HCT116 (cell line): ENCODE measurements at regions not wholly inside any gene's neighbourhood (a gene's known extent, or its start where the extent isn't known, plus 50 kb on each side); places are given as distances from the start of the nearest gene placed in this dataset.
"Not testable (repeated sequence)": the region's sequence is repeated elsewhere in the genome, so short reads cannot be mapped to it uniquely, and the experiment has no call there.

ENCODE experiments used
- ATAC-seq: fragments of 200-7000 bp; cut with Tn5 transposase; 2 replicates; pipeline ENCODE4 v1.9.1; 2020; ENCODE audit warnings: mild to moderate bottlenecking, moderate library complexity
- BruUV-seq: library from RNA; stranded (reverse); fragments of 400-500 nt; replicated peaks from 2 replicates; lab custom pipeline; 2021; lab: Mats Ljungman, UMichigan
- CTCF ChIA-PET: fragments of 300-600 bp; sonication (Branson Sonifier 250); formaldehyde crosslinking; loops from one replicate; lab custom pipeline; 2021; ENCODE audit warnings: antibody characterized with exemption; lab: Charles Lee
- POLR2A ChIA-PET: fragments of 300-600, 350-600 bp; sonication (Branson Sonifier 250); formaldehyde crosslinking; loops from one replicate; lab custom pipeline; 2021; ENCODE audit warnings: antibody characterized with exemption; lab: Charles Lee
- RAD21 ChIA-PET, 2 experiments: fragments of 300-600 bp; sonication (Branson Sonifier 250); formaldehyde crosslinking; loops; one replicate each; lab custom pipeline; 2023; ENCODE audit warnings: low total read pairs in 2 of 2; ENCODE audit not compliant: uncharacterized antibody in 2 of 2, unreplicated experiment in 2 of 2, low non-redundant PET in 1 of 2; lab: Charles Lee
- DNase-seq: peaks from one replicate; pipeline ENCODE4 v3.0.0-alpha.2; 2010; ENCODE audit warnings: low read depth, low spot score
- H2AFZ ChIP-seq: fragments of 200-600 bp; shearing (Covaris generic), sonication (generic); 2 replicates; pipeline ENCODE4 v1.6.1; 2017; ENCODE audit warnings: low read depth, mixed run types, mixed read lengths, antibody characterized with exemption, low read length; ENCODE audit not compliant: poor library complexity, severe bottlenecking
- H3K27ac ChIP-seq: 2 replicates; pipeline ENCODE4 v1.5.1; 2012; ENCODE audit warnings: low read depth, low read length
- H3K27me3 ChIP-seq: fragments of 200-600 bp; sonication (generic); 2 replicates; pipeline ENCODE4 v1.6.1; 2016; ENCODE audit warnings: mixed run types, low read length, mixed read lengths; ENCODE audit not compliant: insufficient read depth
- H3K36me3 ChIP-seq, 2 experiments: fragments of 200-500 bp in 1 of 2; fragments of 200-600 bp in 1 of 2; sonication (Bioruptor generic) in 1 of 2; sonication (generic) in 1 of 2; 2 replicates each; pipeline versions ENCODE4 v1.5.1 to v1.6.1; 2014 to 2016; ENCODE audit warnings: low read length in 2 of 2, inconsistent platforms in 1 of 2, mixed read lengths in 1 of 2, mixed run types in 1 of 2; ENCODE audit not compliant: insufficient read depth in 2 of 2, control insufficient read depth in 1 of 2
- H3K4me1 ChIP-seq, 2 experiments: fragments of 200-600 bp in 1 of 2; sonication (generic) in 1 of 2; 2 replicates each; pipeline versions ENCODE4 v1.5.1 to v1.6.1; 2012 to 2017; ENCODE audit warnings: low read length in 2 of 2, inconsistent platforms in 1 of 2, mild to moderate bottlenecking in 1 of 2, mixed read lengths in 1 of 2, mixed run types in 1 of 2, moderate library complexity in 1 of 2; ENCODE audit not compliant: insufficient read depth in 2 of 2, control insufficient read depth in 1 of 2
- H3K4me2 ChIP-seq: fragments of 200-600 bp; sonication (generic); 2 replicates; pipeline ENCODE4 v1.6.1; 2017; ENCODE audit warnings: mixed run types, low read length, mixed read lengths
- H3K4me3 ChIP-seq, 2 experiments: fragments of 200-600 bp in 1 of 2; sonication (generic) in 1 of 2; replicated peaks in 1 of 2; 2 replicates each; pipeline ENCODE4 v1.5.1; 2011 to 2016; ENCODE audit warnings: low read length in 2 of 2, control low read depth in 1 of 2, low read depth in 1 of 2, mild to moderate bottlenecking in 1 of 2, mixed read lengths in 1 of 2, mixed run types in 1 of 2
- H3K79me2 ChIP-seq: fragments of 200-600 bp; sonication (generic); 2 replicates; pipeline ENCODE4 v1.6.1; 2017; ENCODE audit warnings: mild to moderate bottlenecking, mixed run types, low read length, moderate library complexity, mixed read lengths; ENCODE audit not compliant: insufficient read depth
- H3K9ac ChIP-seq: fragments of 200-600 bp; sonication (generic); 2 replicates; pipeline ENCODE4 v1.6.1; 2016; ENCODE audit warnings: low read length, mixed read lengths
- H3K9me2 ChIP-seq: fragments of 200-600 bp; sonication (generic), shearing (Covaris generic); 2 replicates; pipeline ENCODE4 v1.6.1; 2017; ENCODE audit warnings: mixed run types, mild to moderate bottlenecking, moderate library complexity; ENCODE audit not compliant: insufficient read depth
- H3K9me3 ChIP-seq, 2 experiments: fragments of 200-500 bp in 1 of 2; fragments of 200-600 bp in 1 of 2; sonication (Bioruptor generic) in 1 of 2; sonication (generic) in 1 of 2; 2 replicates each; pipeline ENCODE4 v1.6.1; 2014 to 2017; ENCODE audit warnings: low read length in 2 of 2, mixed read lengths in 2 of 2, inconsistent platforms in 1 of 2, low read depth in 1 of 2, mild to moderate bottlenecking in 1 of 2, mixed run types in 1 of 2, moderate library complexity in 1 of 2; ENCODE audit not compliant: control insufficient read depth in 1 of 2, insufficient read depth in 1 of 2
- H4K20me1 ChIP-seq: fragments of 200-600 bp; sonication (generic), shearing (Covaris generic); 2 replicates; pipeline ENCODE4 v1.6.1; 2017; ENCODE audit warnings: mixed run types, mild to moderate bottlenecking, moderate library complexity; ENCODE audit not compliant: insufficient read depth
- CEBPB ChIP-seq: IDR thresholded peaks from 2 replicates; pipeline ENCODE4 v1.6.1; 2012; ENCODE audit warnings: low read depth
- CTCF ChIP-seq, 3 experiments: fragments of 200-600 bp in 1 of 3; sonication (generic) in 1 of 3; IDR thresholded peaks in 2 of 3; conservative IDR thresholded peaks in 1 of 3; 2 replicates each; pipeline ENCODE4 v1.5.1; 2012 to 2017; ENCODE audit warnings: low read depth in 2 of 3, low read length in 2 of 3, antibody characterized with exemption in 1 of 3, borderline replicate concordance in 1 of 3, control low read depth in 1 of 3, mild to moderate bottlenecking in 1 of 3, mixed read lengths in 1 of 3, mixed run types in 1 of 3, moderate library complexity in 1 of 3; ENCODE audit not compliant: insufficient read depth in 1 of 3
- ELF1 ChIP-seq: IDR thresholded peaks from 2 replicates; pipeline ENCODE4 v1.6.1; 2012; ENCODE audit warnings: low read depth, borderline replicate concordance
- EZH2 ChIP-seq: fragments of 200-600 bp; sonication (generic); IDR thresholded peaks from 2 replicates; pipeline ENCODE4 v1.6.1; 2017; ENCODE audit warnings: antibody characterized with exemption, mixed run types
- POLR2A ChIP-seq: IDR thresholded peaks from 2 replicates; pipeline ENCODE4 v1.7.0; 2011; ENCODE audit warnings: borderline replicate concordance; ENCODE audit not compliant: insufficient read depth, insufficient read length; ENCODE audit errors: extremely low read depth
- POLR2AphosphoS5 ChIP-seq: IDR thresholded peaks from 2 replicates; pipeline ENCODE4 v1.6.1; 2011; ENCODE audit warnings: mild to moderate bottlenecking, low read depth, low read length, moderate library complexity
- RAD21 ChIP-seq: IDR thresholded peaks from 2 replicates; pipeline ENCODE4 v1.6.1; 2012; ENCODE audit warnings: low read depth, mild to moderate bottlenecking
- ZNF274 ChIP-seq: fragments of 200-500 bp; sonication (Bioruptor generic); IDR thresholded peaks from 2 replicates; pipeline ENCODE4 v1.6.1; 2014; ENCODE audit warnings: mild to moderate bottlenecking, low read depth, low read length, inconsistent platforms
- intact Hi-C: fragments of 100-400 bp; cut with micrococcal nuclease; formaldehyde crosslinking; loops from 2 replicates; pipeline ENCODE4 v1.10.0; 2022

GRCh38 chr2:131828164-131828561 is 300.5 kb downstream of the CCDC74A start (continued):
- TF ChIP-seq POLR2AphosphoS5 = no peak
- TF ChIP-seq RAD21 = no peak
- TF ChIP-seq ELF1 = no peak
- no peak for TF ChIP-seq EZH2
- no peak for TF ChIP-seq CEBPB
- no peak for TF ChIP-seq CTCF (IDR thresholded peaks at IDR 0.05 in 2 of 3, conservative IDR thresholded peaks at IDR 0.05 in 1 of 3; ENCODE audit: borderline replicate concordance in 1 of 3, insufficient read depth in 1 of 3, low read depth in 2 of 3, low read length in 2 of 3)
- TF ChIP-seq ZNF274 = no peak
- no peak for TF ChIP-seq POLR2A
- TF ChIP-seq, all 23 proteins: peak for 0

- CTCF ChIA-PET, BruUV-seq, RAD21 ChIA-PET: not testable (repeated sequence)
Measured at GRCh38 chr2:131828633-131829455, 301.2 kb downstream of the CCDC74A start.

DNA sequence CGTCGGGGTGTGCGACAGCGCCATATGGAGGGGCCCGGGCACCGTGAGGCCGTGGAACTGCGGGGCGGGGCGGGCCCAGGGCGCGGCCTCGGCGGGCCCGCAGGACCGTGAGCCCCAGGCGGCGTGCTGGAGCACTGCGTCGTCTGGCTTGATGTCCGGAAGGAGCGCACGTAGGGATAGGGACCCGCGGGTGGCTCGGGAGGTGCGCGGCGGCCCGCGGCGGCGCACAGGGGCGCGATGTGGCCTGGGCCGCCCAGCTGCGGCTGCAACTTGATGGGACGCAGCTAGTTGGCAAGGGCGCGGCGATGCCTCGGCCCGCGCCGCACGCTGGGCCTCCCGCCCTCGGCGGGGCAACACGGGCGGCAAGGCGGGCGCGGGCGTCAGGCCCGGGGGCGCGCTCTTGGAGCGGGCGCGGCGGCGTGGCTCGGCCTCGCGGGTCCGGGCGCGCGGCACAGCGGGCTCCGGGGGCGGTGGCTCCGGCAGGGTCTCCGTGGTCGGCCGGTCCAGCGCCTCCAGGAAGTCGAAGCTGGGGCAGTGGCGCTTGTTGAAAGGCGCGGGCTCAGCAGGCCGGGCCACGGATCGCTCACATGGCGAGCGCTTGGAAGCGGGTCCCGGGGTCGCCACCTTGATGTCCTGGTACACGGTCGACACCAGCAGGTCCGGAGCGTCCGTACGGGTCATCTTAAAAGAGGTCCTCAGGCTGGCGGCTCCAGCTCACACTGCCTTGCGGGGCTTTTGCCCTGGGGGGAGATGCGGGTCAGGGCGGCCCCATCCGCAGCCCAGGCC is 302.0 kb downstream of the CCDC74A start:
- not testable (repeated sequence) for BruUV-seq, H3K27ac ChIP-seq

More at GRCh38 chr2:131828633-131829455, 301.2 kb downstream of the CCDC74A start:
- H3K79me2 ChIP-seq, H4K20me1 ChIP-seq, H2AFZ ChIP-seq, intact Hi-C loops, H3K4me2 ChIP-seq, DNase-seq, H3K9me3 ChIP-seq, H3K4me3 ChIP-seq, H3K36me3 ChIP-seq, H3K9me2 ChIP-seq, H3K27ac ChIP-seq, H3K27me3 ChIP-seq, H3K9ac ChIP-seq, ATAC-seq, POLR2A ChIA-PET: not testable (repeated sequence)
- peaks cover 3 to 11% of the 10 kb centered on the region in 2 experiments; a peak in 2 of 4 replicates for H3K4me1 ChIP-seq

More for the DNA sequence above, 302.0 kb downstream of the CCDC74A start:
- RAD21 ChIA-PET, H3K4me3 ChIP-seq, H3K9me2 ChIP-seq, H3K9ac ChIP-seq, H2AFZ ChIP-seq, DNase-seq, H3K36me3 ChIP-seq, ATAC-seq, H4K20me1 ChIP-seq, H3K79me2 ChIP-seq, H3K4me2 ChIP-seq, CTCF ChIA-PET, H3K27me3 ChIP-seq, POLR2A ChIA-PET, H3K9me3 ChIP-seq: not testable (repeated sequence)
- H3K4me1 ChIP-seq = peaks cover 3 to 11% of the 10 kb centered on the region in 2 experiments; a peak in 2 of 4 replicates
- intact Hi-C loops = loop anchor here (5.0 kb wide), 1 partner anchor 417 kb away; no protein-coding TSS in a partner anchor
